ENCODE measurements at regions not wholly inside any gene's neighbourhood (a gene's known extent, or its start where the extent isn't known, plus 50 kb on each side); places are given as distances from the start of the nearest gene placed in this dataset.

DNA sequence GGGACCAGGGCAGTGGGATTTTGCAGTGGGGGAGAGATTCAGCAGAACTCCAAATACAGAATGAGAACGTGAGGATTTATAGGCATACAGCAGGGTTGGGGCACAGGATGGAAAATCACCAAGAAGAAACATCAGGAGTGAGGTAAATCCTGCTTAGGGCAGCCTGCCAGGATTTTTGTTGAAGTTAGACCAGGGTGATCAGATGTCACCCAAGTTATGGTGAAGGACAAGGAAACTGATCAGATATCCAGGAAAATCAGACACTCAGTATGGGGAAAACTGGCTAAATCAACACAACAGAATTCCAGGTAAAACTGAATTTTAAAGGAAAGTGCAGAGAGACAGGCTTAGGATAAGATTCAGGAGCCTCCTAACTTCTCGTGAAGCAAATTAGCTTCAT is 682.4 kb downstream of the TMEM121 start:
- TF ChIP-seq, protein P1, sequence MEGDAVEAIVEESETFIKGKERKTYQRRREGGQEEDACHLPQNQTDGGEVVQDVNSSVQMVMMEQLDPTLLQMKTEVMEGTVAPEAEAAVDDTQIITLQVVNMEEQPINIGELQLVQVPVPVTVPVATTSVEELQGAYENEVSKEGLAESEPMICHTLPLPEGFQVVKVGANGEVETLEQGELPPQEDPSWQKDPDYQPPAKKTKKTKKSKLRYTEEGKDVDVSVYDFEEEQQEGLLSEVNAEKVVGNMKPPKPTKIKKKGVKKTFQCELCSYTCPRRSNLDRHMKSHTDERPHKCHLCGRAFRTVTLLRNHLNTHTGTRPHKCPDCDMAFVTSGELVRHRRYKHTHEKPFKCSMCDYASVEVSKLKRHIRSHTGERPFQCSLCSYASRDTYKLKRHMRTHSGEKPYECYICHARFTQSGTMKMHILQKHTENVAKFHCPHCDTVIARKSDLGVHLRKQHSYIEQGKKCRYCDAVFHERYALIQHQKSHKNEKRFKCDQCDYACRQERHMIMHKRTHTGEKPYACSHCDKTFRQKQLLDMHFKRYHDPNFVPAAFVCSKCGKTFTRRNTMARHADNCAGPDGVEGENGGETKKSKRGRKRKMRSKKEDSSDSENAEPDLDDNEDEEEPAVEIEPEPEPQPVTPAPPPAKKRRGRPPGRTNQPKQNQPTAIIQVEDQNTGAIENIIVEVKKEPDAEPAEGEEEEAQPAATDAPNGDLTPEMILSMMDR (IDR thresholded peaks at IDR 0.05; ENCODE audit: insufficient read depth, low read depth, low read length), result no peak
- TF ChIP-seq EZH2 (IDR thresholded peaks at IDR 0.05; ENCODE audit: insufficient read depth, low read length), result no peak
